Activated T-helper 17 cell treated with anti-CD3 and anti-CD28 coated beads, Interleukin-2, amount 50 U/mL, for 72 hours (primary cell): ENCODE measurements at regions not wholly inside any gene's neighbourhood (a gene's known extent, or its start where the extent isn't known, plus 50 kb on each side); places are given as distances from the start of the nearest gene placed in this dataset.
"Not testable (repeated sequence)": the region's sequence is repeated elsewhere in the genome, so short reads cannot be mapped to it uniquely, and the experiment has no call there.

ENCODE experiments used
- ATAC-seq: fragments of 150-1000 bp; cut with Tn5 transposase; replicated peaks from 2 replicates; pipeline ENCODE4 v1.10.0; 2021; ENCODE audit warnings: mild to moderate bottlenecking, moderate library complexity
- H3K27ac Mint-ChIP-seq: one replicate; pipeline ENCODE4 v1.8.0; 2022; ENCODE audit warnings: mixed read lengths
- H3K27me3 Mint-ChIP-seq: one replicate; pipeline ENCODE4 v1.8.0; 2022; ENCODE audit warnings: mixed read lengths
- H3K36me3 Mint-ChIP-seq: one replicate; pipeline ENCODE4 v1.8.0; 2022; ENCODE audit warnings: low read depth, mild to moderate bottlenecking, mixed read lengths
- H3K4me1 Mint-ChIP-seq: one replicate; pipeline ENCODE4 v1.8.0; 2022; ENCODE audit warnings: mixed read lengths
- H3K4me3 Mint-ChIP-seq: one replicate; pipeline ENCODE4 v1.8.0; 2022; ENCODE audit warnings: mild to moderate bottlenecking, mixed read lengths
- H3K9me3 Mint-ChIP-seq: one replicate; pipeline ENCODE4 v1.8.0; 2022; ENCODE audit warnings: mixed read lengths

DNA sequence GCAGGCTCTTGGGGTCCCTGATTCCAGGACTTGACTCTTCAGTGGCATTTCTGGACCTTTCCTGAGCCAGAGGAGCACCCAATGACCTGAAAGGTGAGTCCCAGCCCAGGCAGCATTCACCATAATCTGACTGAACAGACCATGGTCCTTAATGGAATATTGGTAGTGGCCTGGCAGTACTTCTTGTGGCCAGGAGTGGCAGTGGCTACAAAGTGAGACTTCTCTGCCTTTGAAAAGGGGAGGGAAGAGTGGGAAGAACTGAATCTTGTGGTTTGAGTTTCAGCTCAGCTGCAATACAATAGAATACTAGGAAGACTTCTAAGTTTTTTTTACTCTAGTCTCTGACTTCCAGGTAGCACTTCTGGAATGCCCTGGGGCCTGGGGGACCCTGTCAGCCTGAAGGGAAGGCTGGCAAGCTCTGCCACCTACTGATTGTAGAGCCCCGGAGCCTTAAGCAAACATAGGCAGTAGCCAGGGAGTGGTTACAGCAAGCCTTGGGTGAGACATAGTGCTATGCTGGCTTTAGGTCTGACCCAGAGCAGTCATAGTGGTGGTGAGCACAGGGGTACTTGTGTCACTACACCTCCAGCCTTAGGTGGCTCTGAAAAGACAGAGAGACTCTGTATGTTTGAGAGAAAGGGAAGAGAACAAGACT lies 674.2 kb upstream of the MANEA start:
- Mint-ChIP-seq H3K36me3 (no peaks in the 10 kb centered on the region), H3K27me3 (no peaks in the 10 kb centered on the region), H3K4me1 (no peaks in the 10 kb centered on the region), H3K27ac (no peak overlapping the region), H3K4me3 (no peak overlapping the region), H3K9me3 (peaks cover 7% of the 10 kb centered on the region)
- no peak for ATAC-seq

DNA sequence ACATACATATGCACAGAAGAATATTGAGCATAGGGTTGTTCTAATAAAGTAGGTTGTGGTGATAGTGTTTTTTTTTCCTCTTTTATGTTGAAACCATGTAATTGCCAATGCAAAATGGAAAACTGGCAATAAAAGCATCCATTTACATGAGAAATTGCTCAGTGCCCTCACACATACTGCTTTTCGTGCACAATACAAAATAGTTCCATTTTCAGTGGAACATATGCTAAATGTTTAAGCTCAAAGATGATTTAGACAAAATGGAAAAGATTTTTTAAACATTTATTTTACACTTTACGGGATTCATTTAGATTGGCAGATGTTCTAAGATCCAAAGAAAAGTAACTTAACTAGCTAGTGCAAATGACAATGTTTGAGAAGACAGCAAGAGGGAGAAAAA lies 678.1 kb upstream of the MANEA start:
- no peak for ATAC-seq
- no peak overlapping the region for H3K4me3 Mint-ChIP-seq
- no peaks in the 10 kb centered on the region for H3K27me3 Mint-ChIP-seq
- H3K4me1 Mint-ChIP-seq = no peaks in the 10 kb centered on the region
- H3K27ac Mint-ChIP-seq = no peak overlapping the region
- H3K9me3 Mint-ChIP-seq = peaks cover 7% of the 10 kb centered on the region
- H3K36me3 Mint-ChIP-seq = no peaks in the 10 kb centered on the region

- no peaks in the 10 kb centered on the region for H3K9me3 Mint-ChIP-seq
- H3K4me3 Mint-ChIP-seq = no peak overlapping the region
- no peaks in the 10 kb centered on the region for H3K36me3 Mint-ChIP-seq
- H3K4me1 Mint-ChIP-seq = no peaks in the 10 kb centered on the region
- no peak for ATAC-seq
- H3K27ac Mint-ChIP-seq = no peak overlapping the region
- H3K27me3 Mint-ChIP-seq = no peaks in the 10 kb centered on the region
Observed at GRCh38 chr6:94894300-94894699, 683.0 kb upstream of the MANEA start.

GRCh38 chr6:94893327-94893726 lies 684.0 kb upstream of the MANEA start:
- Mint-ChIP-seq H3K9me3 (no peaks in the 10 kb centered on the region), H3K27me3 (no peaks in the 10 kb centered on the region), H3K27ac (no peak overlapping the region), H3K4me1 (no peaks in the 10 kb centered on the region), H3K4me3 (no peak overlapping the region), H3K36me3 (no peaks in the 10 kb centered on the region)
- ATAC-seq = no peak

DNA sequence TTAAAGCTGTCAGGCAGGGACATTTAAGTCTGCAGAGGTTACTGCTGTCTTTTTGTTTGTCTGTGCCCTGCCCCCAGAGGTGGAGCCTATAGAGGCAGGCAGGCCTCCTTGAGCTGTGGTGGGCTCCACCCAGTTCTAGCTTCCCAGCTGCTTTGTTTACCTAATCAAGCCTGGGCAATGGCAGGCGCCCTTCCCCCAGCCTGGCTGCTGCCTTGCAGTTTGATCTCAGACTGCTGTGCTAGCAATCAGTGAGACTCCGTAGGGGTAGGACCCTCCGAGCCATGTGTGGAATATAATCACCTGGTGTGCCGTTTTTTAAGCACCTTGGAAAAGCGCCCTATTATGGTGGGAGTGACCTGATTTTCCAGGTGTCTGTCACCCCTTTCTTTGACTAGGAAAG lies 703.5 kb upstream of the MANEA start:
- H3K27ac Mint-ChIP-seq, ATAC-seq, H3K4me3 Mint-ChIP-seq, H3K4me1 Mint-ChIP-seq, H3K36me3 Mint-ChIP-seq, H3K9me3 Mint-ChIP-seq, H3K27me3 Mint-ChIP-seq: not testable (repeated sequence)

DNA sequence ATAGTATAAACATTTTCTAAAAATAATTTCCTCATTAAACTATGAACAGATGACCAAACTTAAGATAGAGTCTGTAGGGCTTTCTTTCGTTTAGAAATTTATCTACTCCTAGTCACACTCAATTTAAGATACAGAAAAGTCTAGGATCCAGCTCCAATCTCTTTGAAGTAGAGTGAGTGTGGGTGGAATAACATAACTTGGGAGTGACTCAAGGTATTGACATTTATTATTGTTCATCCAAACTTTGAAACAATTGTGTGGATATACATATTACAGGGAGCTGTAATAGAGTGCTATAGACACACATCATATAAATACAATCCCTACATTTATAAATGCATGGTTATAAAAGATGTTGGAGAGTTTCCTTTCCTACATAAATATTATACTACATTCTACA lies 715.2 kb upstream of the MANEA start:
- no peak for ATAC-seq
- no peaks in the 10 kb centered on the region for H3K27me3 Mint-ChIP-seq
- no peak overlapping the region for H3K27ac Mint-ChIP-seq
- no peaks in the 10 kb centered on the region for H3K9me3 Mint-ChIP-seq
- no peaks in the 10 kb centered on the region for H3K36me3 Mint-ChIP-seq
- H3K4me3 Mint-ChIP-seq = no peak overlapping the region
- no peaks in the 10 kb centered on the region for H3K4me1 Mint-ChIP-seq

DNA sequence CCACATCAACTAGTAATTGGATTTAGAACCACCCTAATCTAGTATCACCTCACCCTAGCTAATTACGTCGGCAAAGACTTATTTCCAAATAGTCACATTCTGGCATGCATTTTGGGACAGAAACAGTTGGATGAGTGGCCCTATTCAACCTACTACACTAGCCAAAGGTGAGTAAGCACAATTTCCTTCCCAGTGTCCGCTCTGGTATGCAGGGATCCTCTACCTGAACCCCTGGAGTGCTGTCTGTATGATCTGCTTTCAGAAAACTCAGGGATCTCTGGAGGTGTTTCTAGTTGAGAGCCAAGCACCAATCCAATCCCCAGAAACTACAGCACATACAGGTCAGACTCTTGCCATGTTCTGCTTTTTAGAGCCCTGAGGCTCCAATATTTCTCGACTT lies 717.4 kb upstream of the MANEA start:
- H3K27me3 Mint-ChIP-seq = no peaks in the 10 kb centered on the region
- no peak for ATAC-seq

GRCh38 chr6:94856999-94857398 lies 720.3 kb upstream of the MANEA start:
- ATAC-seq, H3K27me3 Mint-ChIP-seq, H3K36me3 Mint-ChIP-seq, H3K9me3 Mint-ChIP-seq, H3K4me1 Mint-ChIP-seq, H3K27ac Mint-ChIP-seq, H3K4me3 Mint-ChIP-seq: not testable (repeated sequence)

More for the DNA sequence above, 717.4 kb upstream of the MANEA start:
- no peak overlapping the region for H3K27ac Mint-ChIP-seq
- H3K9me3 Mint-ChIP-seq = no peaks in the 10 kb centered on the region
- no peak overlapping the region for H3K4me3 Mint-ChIP-seq
- H3K36me3 Mint-ChIP-seq = no peaks in the 10 kb centered on the region
- H3K4me1 Mint-ChIP-seq = no peaks in the 10 kb centered on the region

- H3K4me3 Mint-ChIP-seq, H3K36me3 Mint-ChIP-seq: not testable (repeated sequence)
Observed at GRCh38 chr6:94851329-94851728, 726.0 kb upstream of the MANEA start.

GRCh38 chr6:94845742-94846141 lies 731.6 kb upstream of the MANEA start:
- H3K9me3 Mint-ChIP-seq = peaks cover 2% of the 10 kb centered on the region
- H3K27ac Mint-ChIP-seq = no peak overlapping the region
- H3K36me3 Mint-ChIP-seq = no peaks in the 10 kb centered on the region
- ATAC-seq = no peak
- no peaks in the 10 kb centered on the region for H3K4me1 Mint-ChIP-seq
- no peak overlapping the region for H3K4me3 Mint-ChIP-seq
- no peaks in the 10 kb centered on the region for H3K27me3 Mint-ChIP-seq

More at GRCh38 chr6:94851329-94851728, 726.0 kb upstream of the MANEA start:
- not testable (repeated sequence) for H3K27ac Mint-ChIP-seq, H3K9me3 Mint-ChIP-seq, ATAC-seq, H3K27me3 Mint-ChIP-seq, H3K4me1 Mint-ChIP-seq

DNA sequence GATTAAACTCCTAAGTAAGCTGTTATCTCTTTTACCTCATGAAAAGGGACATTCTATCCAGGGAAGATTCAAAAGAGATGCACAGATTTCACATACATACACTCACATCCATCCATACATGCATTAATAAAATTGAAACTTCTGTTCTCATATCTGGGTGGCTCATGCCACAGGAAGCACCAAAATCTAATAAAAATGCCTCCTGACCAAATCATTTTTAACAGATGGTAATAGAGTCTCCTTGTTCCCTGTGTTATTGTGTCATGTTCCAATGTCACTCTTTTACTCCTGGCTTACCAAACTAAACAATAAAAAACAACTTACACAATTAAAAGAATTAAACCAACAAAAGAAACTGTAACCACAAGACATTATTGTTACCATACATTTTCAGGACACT lies 742.1 kb upstream of the MANEA start:
- Mint-ChIP-seq H3K4me3 (no peak overlapping the region), H3K9me3 (peaks cover 5% of the 10 kb centered on the region), H3K27me3 (no peaks in the 10 kb centered on the region), H3K27ac (no peak overlapping the region), H3K4me1 (no peaks in the 10 kb centered on the region), H3K36me3 (no peaks in the 10 kb centered on the region)
- ATAC-seq = no peak

- H3K4me3 Mint-ChIP-seq = no peak overlapping the region
- no peaks in the 10 kb centered on the region for H3K9me3 Mint-ChIP-seq
- no peaks in the 10 kb centered on the region for H3K36me3 Mint-ChIP-seq
- H3K27me3 Mint-ChIP-seq = no peaks in the 10 kb centered on the region
- H3K27ac Mint-ChIP-seq = no peak overlapping the region
- H3K4me1 Mint-ChIP-seq = no peaks in the 10 kb centered on the region
- ATAC-seq = no peak
Observed at GRCh38 chr6:94813806-94814205, 763.5 kb upstream of the MANEA start.

DNA sequence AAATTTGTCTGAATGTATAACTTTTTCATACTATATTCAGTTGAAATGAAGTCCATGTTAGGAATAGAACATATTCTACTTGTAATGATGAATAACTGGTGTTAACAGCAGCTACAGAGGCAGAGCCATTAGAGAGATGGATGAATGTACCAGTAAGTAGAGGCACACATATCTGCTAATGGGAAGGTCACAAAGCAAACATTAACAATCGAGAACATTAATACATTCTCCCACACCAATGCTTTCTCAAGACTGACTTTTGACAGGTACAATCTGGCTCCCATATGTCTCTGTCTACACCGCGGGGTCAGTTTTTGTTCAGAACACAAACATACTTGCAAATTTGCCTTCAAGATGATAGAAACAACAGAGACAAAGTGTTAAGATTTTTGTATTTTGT lies 776.0 kb upstream of the MANEA start:
- peaks cover 9% of the 10 kb centered on the region for H3K9me3 Mint-ChIP-seq
- no peaks in the 10 kb centered on the region for H3K36me3 Mint-ChIP-seq
- no peaks in the 10 kb centered on the region for H3K27me3 Mint-ChIP-seq
- no peak for ATAC-seq
- H3K4me3 Mint-ChIP-seq = no peak overlapping the region
- no peak overlapping the region for H3K27ac Mint-ChIP-seq
- no peaks in the 10 kb centered on the region for H3K4me1 Mint-ChIP-seq

DNA sequence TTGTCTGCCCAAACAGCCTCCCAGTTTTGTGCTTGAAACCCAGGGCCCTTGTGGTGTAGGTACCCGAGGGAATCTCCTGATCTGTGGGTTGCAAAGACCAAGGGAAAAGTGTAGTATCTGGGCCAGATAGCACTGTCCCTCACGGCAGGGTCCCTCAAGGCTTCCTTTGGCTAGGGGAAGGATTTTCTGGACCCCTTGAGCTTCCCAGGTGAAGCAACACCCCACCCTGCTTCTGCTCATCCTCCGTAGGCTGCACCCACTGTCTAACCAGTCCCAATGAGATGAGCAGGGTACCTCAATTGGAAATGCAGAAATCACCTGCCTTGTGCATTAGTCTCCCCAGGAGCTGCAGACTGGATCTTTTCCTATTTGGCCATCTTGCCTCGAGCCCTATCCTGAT lies 791.8 kb upstream of the MANEA start:
- Mint-ChIP-seq H3K4me1 (no peaks in the 10 kb centered on the region), H3K27me3 (no peaks in the 10 kb centered on the region), H3K36me3 (no peaks in the 10 kb centered on the region), H3K27ac (no peak overlapping the region), H3K4me3 (no peak overlapping the region), H3K9me3 (peaks cover 7% of the 10 kb centered on the region)
- no peak for ATAC-seq

- not testable (repeated sequence) for ATAC-seq, H3K4me1 Mint-ChIP-seq, H3K36me3 Mint-ChIP-seq, H3K4me3 Mint-ChIP-seq, H3K27me3 Mint-ChIP-seq, H3K9me3 Mint-ChIP-seq, H3K27ac Mint-ChIP-seq
Observed at GRCh38 chr6:94785081-94785480, 792.3 kb upstream of the MANEA start.

DNA sequence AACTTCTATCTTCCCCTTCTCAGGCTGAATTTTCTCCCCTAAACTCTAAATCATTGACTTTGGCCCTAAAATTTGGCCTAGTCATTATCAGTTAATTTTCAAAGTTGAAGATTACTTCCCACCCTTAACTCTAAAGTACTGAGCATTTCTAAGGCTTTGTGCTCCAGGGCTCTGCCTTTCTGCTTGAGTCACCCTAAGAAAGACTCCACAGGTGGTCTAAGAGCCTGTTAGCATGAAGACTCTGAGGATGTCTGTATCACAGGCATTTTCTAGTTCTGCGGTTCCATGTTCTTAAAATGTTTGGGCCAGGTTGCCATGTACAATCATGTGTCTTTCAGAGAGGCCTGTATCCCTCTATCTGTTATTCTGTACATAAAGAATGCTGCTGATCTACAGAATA lies 808.1 kb upstream of the MANEA start:
- ATAC-seq = no peak
- Mint-ChIP-seq H3K36me3 (no peaks in the 10 kb centered on the region), H3K27ac (no peak overlapping the region), H3K4me3 (no peak overlapping the region), H3K4me1 (no peaks in the 10 kb centered on the region), H3K9me3 (peaks cover 6% of the 10 kb centered on the region), H3K27me3 (no peaks in the 10 kb centered on the region)
